Type B pancreatic cell (in vitro differentiated cells): ENCODE measurements at regions not wholly inside any gene's neighbourhood (a gene's known extent, or its start where the extent isn't known, plus 50 kb on each side); places are given as distances from the start of the nearest gene placed in this dataset.

ENCODE experiments used
- DNase-seq: peaks from one replicate; pipeline ENCODE4 v3.0.0; 2021; ENCODE audit warnings: mixed read lengths; ENCODE audit not compliant: unreplicated experiment; ENCODE audit errors: extremely low spot score
- H3K27ac Mint-ChIP-seq: 2 replicates; pipeline ENCODE4 v1.8.0; 2021; ENCODE audit warnings: mild to moderate bottlenecking, mixed read lengths
- H3K27me3 Mint-ChIP-seq: 2 replicates; pipeline ENCODE4 v1.8.0; 2021; ENCODE audit warnings: mixed read lengths
- H3K36me3 Mint-ChIP-seq: 2 replicates; pipeline ENCODE4 v1.8.0; 2021; ENCODE audit warnings: mixed read lengths
- H3K4me1 Mint-ChIP-seq: one replicate; pipeline ENCODE4 v1.8.0; 2021; ENCODE audit warnings: mixed read lengths; ENCODE audit not compliant: unreplicated experiment
- H3K4me3 Mint-ChIP-seq: 2 replicates; pipeline ENCODE4 v1.8.0; 2021; ENCODE audit warnings: mild to moderate bottlenecking, mixed read lengths
- H3K9me3 Mint-ChIP-seq: 2 replicates; pipeline ENCODE4 v1.8.0; 2021; ENCODE audit warnings: mixed read lengths
- TF ChIP-seq, protein P1 (sequence below): fragments of 200-600 bp; sonication (generic); conservative IDR thresholded peaks from 2 replicates; pipeline ENCODE4 v1.5.0; 2021; ENCODE audit warnings: antibody characterized with exemption, mild to moderate bottlenecking

- Mint-ChIP-seq H3K4me1 (peaks cover 4% of the 10 kb centered on the region), H3K36me3 (no peaks in the 10 kb centered on the region), H3K27ac (no peak overlapping the region), H3K27me3 (no peaks in the 10 kb centered on the region), H3K4me3 (no peak overlapping the region), H3K9me3 (no peaks in the 10 kb centered on the region)
- DNase-seq: no peak
- TF ChIP-seq, protein P1, sequence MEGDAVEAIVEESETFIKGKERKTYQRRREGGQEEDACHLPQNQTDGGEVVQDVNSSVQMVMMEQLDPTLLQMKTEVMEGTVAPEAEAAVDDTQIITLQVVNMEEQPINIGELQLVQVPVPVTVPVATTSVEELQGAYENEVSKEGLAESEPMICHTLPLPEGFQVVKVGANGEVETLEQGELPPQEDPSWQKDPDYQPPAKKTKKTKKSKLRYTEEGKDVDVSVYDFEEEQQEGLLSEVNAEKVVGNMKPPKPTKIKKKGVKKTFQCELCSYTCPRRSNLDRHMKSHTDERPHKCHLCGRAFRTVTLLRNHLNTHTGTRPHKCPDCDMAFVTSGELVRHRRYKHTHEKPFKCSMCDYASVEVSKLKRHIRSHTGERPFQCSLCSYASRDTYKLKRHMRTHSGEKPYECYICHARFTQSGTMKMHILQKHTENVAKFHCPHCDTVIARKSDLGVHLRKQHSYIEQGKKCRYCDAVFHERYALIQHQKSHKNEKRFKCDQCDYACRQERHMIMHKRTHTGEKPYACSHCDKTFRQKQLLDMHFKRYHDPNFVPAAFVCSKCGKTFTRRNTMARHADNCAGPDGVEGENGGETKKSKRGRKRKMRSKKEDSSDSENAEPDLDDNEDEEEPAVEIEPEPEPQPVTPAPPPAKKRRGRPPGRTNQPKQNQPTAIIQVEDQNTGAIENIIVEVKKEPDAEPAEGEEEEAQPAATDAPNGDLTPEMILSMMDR: no peak
These were observed 329.0 kb downstream of the C11orf87 start for GRCh38 chr11:109750964-109751363.

DNA sequence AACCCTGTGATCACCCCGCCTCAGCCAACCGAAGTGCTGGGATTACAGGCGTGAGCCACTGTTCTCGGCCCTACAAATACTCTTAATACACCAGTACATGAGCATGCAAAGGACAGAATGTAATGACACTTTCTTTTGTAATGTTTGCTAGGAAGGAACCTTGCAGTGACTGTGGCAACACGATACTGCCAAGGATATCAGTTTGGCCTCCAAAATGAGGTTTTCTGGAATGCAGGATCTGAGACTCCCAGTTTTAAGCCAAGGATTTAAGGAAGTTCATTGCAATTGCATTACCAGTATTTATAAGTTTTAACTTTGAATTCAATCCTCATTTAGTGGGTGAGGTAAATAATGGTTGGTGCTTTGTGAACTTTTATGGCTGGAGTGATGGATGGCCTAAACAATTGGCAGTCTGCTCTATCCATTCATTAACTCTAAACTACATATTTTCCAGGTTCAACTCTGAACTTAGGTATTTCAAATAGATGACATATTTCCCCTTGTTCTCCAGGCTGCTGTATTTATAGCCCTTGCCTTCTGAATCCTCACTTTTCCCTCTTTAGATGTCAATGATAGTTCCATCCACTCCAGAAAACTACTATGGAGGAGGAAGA is 330.3 kb downstream of the C11orf87 start:
- H3K4me1 Mint-ChIP-seq: peaks cover 4% of the 10 kb centered on the region
- H3K27ac Mint-ChIP-seq: no peak overlapping the region
- TF ChIP-seq, protein P1: no peak
- H3K4me3 Mint-ChIP-seq: no peak overlapping the region
- DNase-seq: no peak
- H3K9me3 Mint-ChIP-seq: no peaks in the 10 kb centered on the region
- peaks cover under 1% of the 10 kb centered on the region for H3K27me3 Mint-ChIP-seq
- no peaks in the 10 kb centered on the region for H3K36me3 Mint-ChIP-seq

DNA sequence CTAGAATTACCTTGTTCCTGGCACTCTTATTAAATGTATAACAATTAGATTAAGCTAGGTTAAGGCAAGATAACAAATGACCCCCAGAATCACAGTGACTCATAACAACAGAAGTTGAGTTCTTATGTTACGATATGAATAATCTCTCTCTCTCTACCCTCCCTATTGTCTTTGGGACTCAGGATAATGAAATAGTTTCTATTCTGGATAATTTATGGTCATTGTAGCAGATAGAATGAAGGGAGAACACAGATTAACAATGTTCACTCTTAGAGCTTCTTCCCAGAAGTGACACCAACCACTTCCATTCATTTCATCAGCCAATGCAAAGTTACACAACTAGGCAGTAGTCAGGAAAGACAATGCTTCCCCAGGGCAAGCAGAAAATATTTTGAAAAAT is 334.5 kb downstream of the C11orf87 start:
- no peak for DNase-seq
- H3K27ac Mint-ChIP-seq: no peak overlapping the region
- H3K9me3 Mint-ChIP-seq: peaks cover 3% of the 10 kb centered on the region
- H3K36me3 Mint-ChIP-seq: no peaks in the 10 kb centered on the region
- no peaks in the 10 kb centered on the region for H3K4me1 Mint-ChIP-seq
- no peak overlapping the region for H3K4me3 Mint-ChIP-seq
- TF ChIP-seq, protein P1: no peak
- peaks cover 3% of the 10 kb centered on the region for H3K27me3 Mint-ChIP-seq

DNA sequence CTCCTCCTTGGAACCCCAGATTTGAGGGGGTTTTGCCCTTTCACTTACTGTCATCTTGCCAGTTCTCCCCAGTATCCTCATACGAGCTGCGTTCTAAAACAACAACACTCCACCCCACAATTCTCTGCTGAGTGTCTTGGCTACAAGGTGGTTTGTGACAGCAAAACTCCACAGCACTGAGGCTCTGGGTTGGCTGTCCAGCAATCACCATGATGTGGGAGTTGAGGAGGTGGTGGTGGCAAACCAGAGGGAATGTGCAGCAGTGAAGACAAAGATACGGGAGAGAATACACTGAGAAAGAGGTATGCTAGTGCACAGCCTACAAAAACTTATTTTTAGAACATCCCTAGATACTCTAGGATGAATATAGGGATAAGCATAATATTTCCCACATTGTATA is 335.0 kb downstream of the C11orf87 start:
- Mint-ChIP-seq H3K9me3 (peaks cover 3% of the 10 kb centered on the region), H3K36me3 (no peaks in the 10 kb centered on the region), H3K4me1 (no peaks in the 10 kb centered on the region), H3K4me3 (no peak overlapping the region), H3K27ac (no peak overlapping the region), H3K27me3 (peaks cover 3% of the 10 kb centered on the region)
- TF ChIP-seq, protein P1: no peak
- no peak for DNase-seq

- TF ChIP-seq, protein P1: no peak
- H3K9me3 Mint-ChIP-seq: peaks cover 3% of the 10 kb centered on the region
- no peaks in the 10 kb centered on the region for H3K36me3 Mint-ChIP-seq
- no peak overlapping the region for H3K27ac Mint-ChIP-seq
- H3K27me3 Mint-ChIP-seq: no peaks in the 10 kb centered on the region
- H3K4me3 Mint-ChIP-seq: no peak overlapping the region
- no peaks in the 10 kb centered on the region for H3K4me1 Mint-ChIP-seq
- DNase-seq: no peak
These were observed 330.6 kb upstream of the ZC3H12C start for GRCh38 chr11:109762546-109762945.
